HG03159 (cell line): ENCODE measurements at regions not wholly inside any gene's neighbourhood (a gene's known extent, or its start where the extent isn't known, plus 50 kb on each side); places are given as distances from the start of the nearest gene placed in this dataset.
"Not testable (repeated sequence)": the region's sequence is repeated elsewhere in the genome, so short reads cannot be mapped to it uniquely, and the experiment has no call there.

ENCODE experiments used
- ATAC-seq: cut with Tn5 transposase; IDR thresholded peaks from one replicate; pipeline ENCODE4 v1.9.1; 2021; ENCODE audit warnings: mild to moderate bottlenecking, moderate library complexity; ENCODE audit not compliant: unreplicated experiment

- ATAC-seq, result no peak
Measured at GRCh38 chr1:239125893-239126292, 260.5 kb upstream of the CHRM3 start.

GRCh38 chr1:239125027-239125426, 261.3 kb upstream of the CHRM3 start:
- no peak for ATAC-seq

- ATAC-seq, result no peak
Measured at GRCh38 chr1:239123260-239123659, 263.1 kb upstream of the CHRM3 start.

- ATAC-seq, result no peak
Measured at GRCh38 chr1:239112101-239112935, 274.1 kb upstream of the CHRM3 start.

GRCh38 chr1:239107676-239108075, 278.7 kb upstream of the CHRM3 start:
- no peak for ATAC-seq

GRCh38 chr1:239106689-239107088, 279.7 kb upstream of the CHRM3 start:
- not testable (repeated sequence) for ATAC-seq

- ATAC-seq, result no peak
Measured at GRCh38 chr1:239098400-239099037, 287.8 kb upstream of the CHRM3 start.

GRCh38 chr1:239091537-239091936, 294.8 kb upstream of the CHRM3 start:
- no peak for ATAC-seq

- ATAC-seq, result no peak
Measured at GRCh38 chr1:239084459-239085080, 301.8 kb upstream of the CHRM3 start.

GRCh38 chr1:239081947-239082346, 304.4 kb upstream of the CHRM3 start:
- ATAC-seq, result not testable (repeated sequence)

GRCh38 chr1:239067480-239067879, 318.9 kb upstream of the CHRM3 start:
- no peak for ATAC-seq

- ATAC-seq, result no peak
Measured at GRCh38 chr1:239067058-239067457, 319.3 kb upstream of the CHRM3 start.

GRCh38 chr1:239061770-239062169, 324.6 kb upstream of the CHRM3 start:
- ATAC-seq, result no peak

- ATAC-seq, result no peak
Measured at GRCh38 chr1:239058190-239058589, 328.2 kb upstream of the CHRM3 start.

GRCh38 chr1:239056940-239057339, 329.4 kb upstream of the CHRM3 start:
- no peak for ATAC-seq

- ATAC-seq, result no peak
Measured at GRCh38 chr1:239053279-239053678, 333.1 kb upstream of the CHRM3 start.

- no peak for ATAC-seq
Measured at GRCh38 chr1:239049571-239049970, 336.8 kb upstream of the CHRM3 start.

GRCh38 chr1:239044829-239045228, 341.5 kb upstream of the CHRM3 start:
- ATAC-seq, result no peak

GRCh38 chr1:239040523-239040922, 345.8 kb upstream of the CHRM3 start:
- no peak for ATAC-seq

- ATAC-seq, result no peak
Measured at GRCh38 chr1:239031310-239031709, 355.1 kb upstream of the CHRM3 start.

GRCh38 chr1:239025997-239026694, 360.2 kb upstream of the CHRM3 start:
- ATAC-seq, result no peak
